ENCODE measurements at regions not wholly inside any gene's neighbourhood (a gene's known extent, or its start where the extent isn't known, plus 50 kb on each side); places are given as distances from the start of the nearest gene placed in this dataset.

- no peak for TF ChIP-seq CTCF (IDR thresholded peaks at IDR 0.05; ENCODE audit: poor library complexity)
- no peak for TF ChIP-seq EZH2 (IDR thresholded peaks at IDR 0.05; ENCODE audit: borderline replicate concordance)
- TF ChIP-seq EZH2phosphoT487 (IDR thresholded peaks at IDR 0.05; ENCODE audit: low read depth, severe bottlenecking, unreplicated experiment), result no peak
These were observed 85.1 kb upstream of the C2CD4B start for GRCh38 chr15:62250186-62250585.
